ENCODE measurements at regions not wholly inside any gene's neighbourhood (a gene's known extent, or its start where the extent isn't known, plus 50 kb on each side); places are given as distances from the start of the nearest gene placed in this dataset.

- no peak overlapping the region for H3K27ac ChIP-seq (ENCODE audit: low read length)
- Mint-ChIP-seq H3K27me3 (no peaks in the 10 kb centered on the region), H3K4me3 (no peak overlapping the region), H3K9me3 (peaks cover 13 to 28% (median 13%) of the 10 kb centered on the region in 3 donors), H3K36me3 (no peaks in the 10 kb centered on the region), H3K27ac (no peak overlapping the region), H3K4me1 (no peaks in the 10 kb centered on the region)
- H3K9me3 ChIP-seq, result no peaks in the 10 kb centered on the region
- ChIA-PET CTCF (no interaction called here), POLR2A (interaction anchor here in 1 of 2 donors (0.6 to 0.7 kb wide), 2 partner anchors 11 to 24 kb away, joined by 4 to 5 read pairs; no protein-coding TSS in a partner anchor)
- no peak for DNase-seq
- H3K4me3 ChIP-seq (ENCODE audit: control insufficient read depth in 1 of 2, extremely low read depth in 1 of 2, low read length in 1 of 2), result no peak overlapping the region
- no peaks in the 10 kb centered on the region for H3K27me3 ChIP-seq (replicated peaks in 1 of 2; ENCODE audit: control insufficient read depth in 2 of 2, extremely low read depth in 1 of 2, insufficient read depth in 2 of 2, low read length in 1 of 2)
- WGBS (ENCODE audit: insufficient coverage), result no CpG with 5 or more reads among the region's 2 CpGs
- ATAC-seq (replicated peaks in 1 of 4), result no peak
- no peaks in the 10 kb centered on the region for H3K36me3 ChIP-seq (ENCODE audit: control insufficient read depth in 2 of 2, extremely low read depth in 1 of 2, insufficient read depth in 1 of 2, low read length in 1 of 2)
- no peaks in the 10 kb centered on the region for H3K4me1 ChIP-seq (ENCODE audit: control insufficient read depth in 1 of 2, extremely low read depth in 1 of 2, insufficient read depth in 2 of 2, low read length in 2 of 2)
Observed at GRCh38 chr7:52540041-52540440, 495.4 kb upstream of the POM121L12 start.

- DNase-seq (no peak), ATAC-seq (replicated peaks in 1 of 4) (no peak)
- no peak overlapping the region for H3K27ac ChIP-seq (ENCODE audit: low read length)
- H3K4me3 ChIP-seq (ENCODE audit: control insufficient read depth in 1 of 2, extremely low read depth in 1 of 2, low read length in 1 of 2), result no peak overlapping the region
- ChIA-PET POLR2A (interaction anchor here in 1 of 2 donors (0.6 to 0.7 kb wide), 2 partner anchors 11 to 24 kb away, joined by 4 to 5 read pairs; no protein-coding TSS in a partner anchor), CTCF (no interaction called here)
- H3K4me1 ChIP-seq (ENCODE audit: control insufficient read depth in 1 of 2, extremely low read depth in 1 of 2, insufficient read depth in 2 of 2, low read length in 2 of 2), result no peaks in the 10 kb centered on the region
- 88% methylated on average over 2 of the region's 3 CpGs for WGBS (ENCODE audit: insufficient coverage)
- Mint-ChIP-seq H3K27ac (no peak overlapping the region), H3K36me3 (no peaks in the 10 kb centered on the region), H3K9me3 (peaks cover 9 to 28% (median 13%) of the 10 kb centered on the region in 3 donors), H3K4me1 (no peaks in the 10 kb centered on the region), H3K27me3 (no peaks in the 10 kb centered on the region), H3K4me3 (no peak overlapping the region)
- no peaks in the 10 kb centered on the region for H3K27me3 ChIP-seq (replicated peaks in 1 of 2; ENCODE audit: control insufficient read depth in 2 of 2, extremely low read depth in 1 of 2, insufficient read depth in 2 of 2, low read length in 1 of 2)
- H3K9me3 ChIP-seq, result no peaks in the 10 kb centered on the region
- no peaks in the 10 kb centered on the region for H3K36me3 ChIP-seq (ENCODE audit: control insufficient read depth in 2 of 2, extremely low read depth in 1 of 2, insufficient read depth in 1 of 2, low read length in 1 of 2)
Observed at GRCh38 chr7:52539414-52539813, 496.0 kb upstream of the POM121L12 start.

- Histone ChIP-seq H3K27me3 (replicated peaks in 1 of 2; ENCODE audit: control insufficient read depth in 2 of 2, extremely low read depth in 1 of 2, insufficient read depth in 2 of 2, low read length in 1 of 2) (no peaks in the 10 kb centered on the region), H3K9me3 (no peaks in the 10 kb centered on the region), H3K4me3 (ENCODE audit: control insufficient read depth in 1 of 2, extremely low read depth in 1 of 2, low read length in 1 of 2) (no peak overlapping the region), H3K36me3 (ENCODE audit: control insufficient read depth in 2 of 2, extremely low read depth in 1 of 2, insufficient read depth in 1 of 2, low read length in 1 of 2) (no peaks in the 10 kb centered on the region), H3K27ac (ENCODE audit: low read length) (no peak overlapping the region), H3K4me1 (ENCODE audit: control insufficient read depth in 1 of 2, extremely low read depth in 1 of 2, insufficient read depth in 2 of 2, low read length in 2 of 2) (no peaks in the 10 kb centered on the region)
- Mint-ChIP-seq H3K9me3 (peaks cover 15 to 34% (median 15%) of the 10 kb centered on the region in 3 donors), H3K4me1 (no peaks in the 10 kb centered on the region), H3K36me3 (no peaks in the 10 kb centered on the region), H3K4me3 (no peak overlapping the region), H3K27ac (no peak overlapping the region), H3K27me3 (no peaks in the 10 kb centered on the region)
- 40% methylated on average over 1 of the region's 4 CpGs for WGBS (ENCODE audit: insufficient coverage)
- no peak for DNase-seq
- POLR2A ChIA-PET, result no interaction called here
- CTCF ChIA-PET, result no interaction called here
- no peak for ATAC-seq (replicated peaks in 1 of 4)
Observed at GRCh38 chr7:52537051-52537450, 498.4 kb upstream of the POM121L12 start.

- Mint-ChIP-seq H3K27ac (no peak overlapping the region), H3K27me3 (no peaks in the 10 kb centered on the region), H3K9me3 (peaks cover 4 to 26% (median 9%) of the 10 kb centered on the region in 3 donors), H3K4me1 (no peaks in the 10 kb centered on the region), H3K36me3 (no peaks in the 10 kb centered on the region), H3K4me3 (no peak overlapping the region)
- ATAC-seq (replicated peaks in 1 of 4), result no peak
- Histone ChIP-seq H3K27me3 (replicated peaks in 1 of 2; ENCODE audit: control insufficient read depth in 2 of 2, extremely low read depth in 1 of 2, insufficient read depth in 2 of 2, low read length in 1 of 2) (no peaks in the 10 kb centered on the region), H3K36me3 (ENCODE audit: control insufficient read depth in 2 of 2, extremely low read depth in 1 of 2, insufficient read depth in 1 of 2, low read length in 1 of 2) (no peaks in the 10 kb centered on the region), H3K4me3 (ENCODE audit: control insufficient read depth in 1 of 2, extremely low read depth in 1 of 2, low read length in 1 of 2) (no peak overlapping the region), H3K4me1 (ENCODE audit: control insufficient read depth in 1 of 2, extremely low read depth in 1 of 2, insufficient read depth in 2 of 2, low read length in 2 of 2) (no peaks in the 10 kb centered on the region), H3K27ac (ENCODE audit: low read length) (no peak overlapping the region), H3K9me3 (no peaks in the 10 kb centered on the region)
- WGBS (ENCODE audit: insufficient coverage), result 100% methylated on average over 1 of the region's 3 CpGs
- ChIA-PET POLR2A (interaction anchor here in 1 of 2 donors (0.6 kb wide), 1 partner anchor 298 kb away, joined by 4 read pairs; no protein-coding TSS in a partner anchor), CTCF (no interaction called here)
- DNase-seq, result no peak
Observed at GRCh38 chr7:52525772-52526341, 509.6 kb upstream of the POM121L12 start.

- H3K4me3 Mint-ChIP-seq, result no peak overlapping the region
- Histone ChIP-seq H3K9me3 (no peaks in the 10 kb centered on the region), H3K36me3 (ENCODE audit: control insufficient read depth in 2 of 2, extremely low read depth in 1 of 2, insufficient read depth in 1 of 2, low read length in 1 of 2) (no peaks in the 10 kb centered on the region), H3K27me3 (replicated peaks in 1 of 2; ENCODE audit: control insufficient read depth in 2 of 2, extremely low read depth in 1 of 2, insufficient read depth in 2 of 2, low read length in 1 of 2) (no peaks in the 10 kb centered on the region), H3K27ac (ENCODE audit: low read length) (no peak overlapping the region), H3K4me3 (ENCODE audit: control insufficient read depth in 1 of 2, extremely low read depth in 1 of 2, low read length in 1 of 2) (no peak overlapping the region), H3K4me1 (ENCODE audit: control insufficient read depth in 1 of 2, extremely low read depth in 1 of 2, insufficient read depth in 2 of 2, low read length in 2 of 2) (no peaks in the 10 kb centered on the region)
- peaks cover 8 to 58% (median 21%) of the 10 kb centered on the region in 3 donors for H3K9me3 Mint-ChIP-seq
- CTCF ChIA-PET, result no interaction called here
- WGBS (ENCODE audit: insufficient coverage), result no CpG with 5 or more reads among the region's 1 CpG
- no peak overlapping the region for H3K27ac Mint-ChIP-seq
- H3K4me1 Mint-ChIP-seq, result no peaks in the 10 kb centered on the region
- ATAC-seq (replicated peaks in 1 of 4) (no peak), DNase-seq (no peak)
- POLR2A ChIA-PET, result interaction anchor here in 1 of 2 donors (0.6 kb wide), 1 partner anchor 827 kb away, joined by 3 read pairs; no protein-coding TSS in a partner anchor
- H3K36me3 Mint-ChIP-seq, result no peaks in the 10 kb centered on the region
- H3K27me3 Mint-ChIP-seq, result no peaks in the 10 kb centered on the region
Observed at GRCh38 chr7:52518869-52519268, 516.6 kb upstream of the POM121L12 start.

- ATAC-seq (replicated peaks in 1 of 4) (no peak), DNase-seq (no peak)
- H3K27ac Mint-ChIP-seq, result no peak overlapping the region
- Histone ChIP-seq H3K9me3 (no peaks in the 10 kb centered on the region), H3K27ac (ENCODE audit: low read length) (no peak overlapping the region), H3K4me3 (ENCODE audit: control insufficient read depth in 1 of 2, extremely low read depth in 1 of 2, low read length in 1 of 2) (no peak overlapping the region), H3K4me1 (ENCODE audit: control insufficient read depth in 1 of 2, extremely low read depth in 1 of 2, insufficient read depth in 2 of 2, low read length in 2 of 2) (peaks cover 0 to 2% of the 10 kb centered on the region in 2 experiments), H3K27me3 (replicated peaks in 1 of 2; ENCODE audit: control insufficient read depth in 2 of 2, extremely low read depth in 1 of 2, insufficient read depth in 2 of 2, low read length in 1 of 2) (no peaks in the 10 kb centered on the region), H3K36me3 (ENCODE audit: control insufficient read depth in 2 of 2, extremely low read depth in 1 of 2, insufficient read depth in 1 of 2, low read length in 1 of 2) (no peaks in the 10 kb centered on the region)
- peaks cover 4 to 50% (median 17%) of the 10 kb centered on the region in 3 donors for H3K9me3 Mint-ChIP-seq
- H3K4me1 Mint-ChIP-seq, result no peaks in the 10 kb centered on the region
- no peaks in the 10 kb centered on the region for H3K27me3 Mint-ChIP-seq
- POLR2A ChIA-PET, result no interaction called here
- H3K36me3 Mint-ChIP-seq, result no peaks in the 10 kb centered on the region
- CTCF ChIA-PET, result no interaction called here
- no CpG with 5 or more reads among the region's 2 CpGs for WGBS (ENCODE audit: insufficient coverage)
- no peak overlapping the region for H3K4me3 Mint-ChIP-seq
Observed at GRCh38 chr7:52512656-52513055, 522.8 kb upstream of the POM121L12 start.
